NB4 (cell line): ENCODE measurements at regions not wholly inside any gene's neighbourhood (a gene's known extent, or its start where the extent isn't known, plus 50 kb on each side); places are given as distances from the start of the nearest gene placed in this dataset.
"Not testable (repeated sequence)": the region's sequence is repeated elsewhere in the genome, so short reads cannot be mapped to it uniquely, and the experiment has no call there.

ENCODE experiments used
- POLR2A ChIP-seq: IDR thresholded peaks from 2 replicates; pipeline ENCODE4 v1.6.1; 2011; ENCODE audit warnings: mild to moderate bottlenecking; ENCODE audit not compliant: insufficient read length; ENCODE audit errors: extremely low read depth
- TF ChIP-seq, protein P1 (sequence below): IDR thresholded peaks from one replicate; pipeline ENCODE4 v1.5.1; 2012; ENCODE audit warnings: low read depth, low read length
- TF ChIP-seq, protein P2 (sequence below): IDR thresholded peaks from 2 replicates; pipeline ENCODE4 v1.6.1; 2011; ENCODE audit warnings: low read depth, low read length

DNA sequence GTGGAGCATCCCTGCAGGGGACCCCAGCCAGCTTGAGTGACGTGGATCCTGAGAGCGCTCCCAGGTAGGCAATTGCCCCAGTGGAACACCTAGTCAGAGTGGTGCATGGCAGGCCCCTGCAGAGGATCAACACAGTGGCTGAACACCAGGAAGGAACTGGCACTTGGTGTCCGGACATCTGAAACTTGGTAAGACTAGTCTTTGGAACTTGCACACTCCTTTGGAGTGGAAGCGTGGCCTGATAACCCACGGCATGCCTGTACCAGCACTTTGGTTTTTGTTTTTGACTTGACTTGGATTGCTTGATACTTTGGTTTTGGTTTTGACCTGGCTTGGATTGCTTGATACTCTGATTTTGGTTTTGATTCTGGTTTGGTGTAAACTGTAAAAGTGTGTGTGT is 69.9 kb upstream of the RAP1B start:
- TF ChIP-seq POLR2A: not testable (repeated sequence)
- TF ChIP-seq, protein P1, sequence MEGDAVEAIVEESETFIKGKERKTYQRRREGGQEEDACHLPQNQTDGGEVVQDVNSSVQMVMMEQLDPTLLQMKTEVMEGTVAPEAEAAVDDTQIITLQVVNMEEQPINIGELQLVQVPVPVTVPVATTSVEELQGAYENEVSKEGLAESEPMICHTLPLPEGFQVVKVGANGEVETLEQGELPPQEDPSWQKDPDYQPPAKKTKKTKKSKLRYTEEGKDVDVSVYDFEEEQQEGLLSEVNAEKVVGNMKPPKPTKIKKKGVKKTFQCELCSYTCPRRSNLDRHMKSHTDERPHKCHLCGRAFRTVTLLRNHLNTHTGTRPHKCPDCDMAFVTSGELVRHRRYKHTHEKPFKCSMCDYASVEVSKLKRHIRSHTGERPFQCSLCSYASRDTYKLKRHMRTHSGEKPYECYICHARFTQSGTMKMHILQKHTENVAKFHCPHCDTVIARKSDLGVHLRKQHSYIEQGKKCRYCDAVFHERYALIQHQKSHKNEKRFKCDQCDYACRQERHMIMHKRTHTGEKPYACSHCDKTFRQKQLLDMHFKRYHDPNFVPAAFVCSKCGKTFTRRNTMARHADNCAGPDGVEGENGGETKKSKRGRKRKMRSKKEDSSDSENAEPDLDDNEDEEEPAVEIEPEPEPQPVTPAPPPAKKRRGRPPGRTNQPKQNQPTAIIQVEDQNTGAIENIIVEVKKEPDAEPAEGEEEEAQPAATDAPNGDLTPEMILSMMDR: not testable (repeated sequence)
- TF ChIP-seq, protein P2, sequence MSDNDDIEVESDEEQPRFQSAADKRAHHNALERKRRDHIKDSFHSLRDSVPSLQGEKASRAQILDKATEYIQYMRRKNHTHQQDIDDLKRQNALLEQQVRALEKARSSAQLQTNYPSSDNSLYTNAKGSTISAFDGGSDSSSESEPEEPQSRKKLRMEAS: not testable (repeated sequence)
